NCI-H82 (cell line): ENCODE measurements at regions not wholly inside any gene's neighbourhood (a gene's known extent, or its start where the extent isn't known, plus 50 kb on each side); places are given as distances from the start of the nearest gene placed in this dataset.
"Not testable (repeated sequence)": the region's sequence is repeated elsewhere in the genome, so short reads cannot be mapped to it uniquely, and the experiment has no call there.

Experiments
- DNase-seq: peaks from one replicate; lab custom pipeline; 2025; lab: John Stamatoyannopoulos, UW

- no peak for DNase-seq
These were observed 175.9 kb upstream of the KITLG start for GRCh38 chr12:88756153-88756552.

GRCh38 chr12:88753707-88754106, 173.4 kb upstream of the KITLG start:
- DNase-seq: no peak

GRCh38 chr12:88753066-88753465, 172.8 kb upstream of the KITLG start:
- no peak for DNase-seq

- no peak for DNase-seq
These were observed 171.9 kb upstream of the KITLG start for GRCh38 chr12:88752183-88752582.

- peak; percentile 83 for DNase-seq
These were observed 170.7 kb upstream of the KITLG start for GRCh38 chr12:88750867-88751543.

GRCh38 chr12:88746386-88746785, 166.1 kb upstream of the KITLG start:
- no peak for DNase-seq

- DNase-seq: no peak
These were observed 163.8 kb upstream of the KITLG start for GRCh38 chr12:88743946-88744685.

- no peak for DNase-seq
These were observed 157.7 kb upstream of the KITLG start for GRCh38 chr12:88737838-88738472.

GRCh38 chr12:88736031-88736430, 155.8 kb upstream of the KITLG start:
- no peak for DNase-seq

GRCh38 chr12:88733008-88733407, 152.7 kb upstream of the KITLG start:
- DNase-seq: no peak

GRCh38 chr12:88729196-88729595, 148.9 kb upstream of the KITLG start:
- no peak for DNase-seq

GRCh38 chr12:88726806-88727720, 146.8 kb upstream of the KITLG start:
- no peak for DNase-seq

GRCh38 chr12:88725592-88726143, 145.4 kb upstream of the KITLG start:
- no peak for DNase-seq

- no peak for DNase-seq
These were observed 142.9 kb upstream of the KITLG start for GRCh38 chr12:88723219-88723618.

- DNase-seq: no peak
These were observed 140.7 kb upstream of the KITLG start for GRCh38 chr12:88720785-88721650.

- no peak for DNase-seq
These were observed 140.0 kb upstream of the KITLG start for GRCh38 chr12:88720231-88720630.

GRCh38 chr12:88717188-88717587, 136.9 kb upstream of the KITLG start:
- DNase-seq: no peak

- DNase-seq: no peak
These were observed 136.0 kb upstream of the KITLG start for GRCh38 chr12:88716240-88716639.

- no peak for DNase-seq
These were observed 135.4 kb upstream of the KITLG start for GRCh38 chr12:88715673-88716072.

- DNase-seq: not testable (repeated sequence)
These were observed 134.1 kb upstream of the KITLG start for GRCh38 chr12:88714263-88714882.
